ENCODE measurements at regions not wholly inside any gene's neighbourhood (a gene's known extent, or its start where the extent isn't known, plus 50 kb on each side); places are given as distances from the start of the nearest gene placed in this dataset.

DNA sequence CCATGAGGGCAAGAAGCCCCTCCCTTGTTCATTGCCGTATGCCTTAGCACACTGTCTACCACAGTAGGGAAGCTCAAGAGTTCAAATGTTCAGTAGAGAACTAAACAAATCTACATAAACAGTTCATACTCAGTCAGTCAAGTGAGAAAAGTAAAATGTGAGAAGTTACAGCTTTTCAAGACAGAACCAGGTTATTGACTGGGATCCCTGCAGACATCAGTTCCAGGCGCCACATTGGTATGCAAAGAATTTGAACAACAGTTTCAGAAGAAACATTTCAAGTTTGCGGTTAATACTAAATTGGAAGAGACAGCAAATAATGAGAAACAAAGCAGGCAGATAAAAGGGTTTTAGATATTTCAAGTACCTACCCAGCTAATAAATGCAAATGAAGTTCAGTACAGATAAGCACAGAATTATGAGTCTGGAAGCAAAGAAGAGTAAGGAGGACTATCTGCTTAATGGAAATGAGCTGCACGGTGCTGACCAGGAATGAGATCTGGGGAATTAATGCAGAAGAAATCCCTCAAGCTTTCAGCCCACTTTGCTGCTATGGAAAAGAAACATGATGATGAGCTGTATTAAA, 246.2 kb downstream of the HACE1 start:
- intact Hi-C loops (cut with DNase I) = no loop called here
- TF ChIP-seq, protein P1, sequence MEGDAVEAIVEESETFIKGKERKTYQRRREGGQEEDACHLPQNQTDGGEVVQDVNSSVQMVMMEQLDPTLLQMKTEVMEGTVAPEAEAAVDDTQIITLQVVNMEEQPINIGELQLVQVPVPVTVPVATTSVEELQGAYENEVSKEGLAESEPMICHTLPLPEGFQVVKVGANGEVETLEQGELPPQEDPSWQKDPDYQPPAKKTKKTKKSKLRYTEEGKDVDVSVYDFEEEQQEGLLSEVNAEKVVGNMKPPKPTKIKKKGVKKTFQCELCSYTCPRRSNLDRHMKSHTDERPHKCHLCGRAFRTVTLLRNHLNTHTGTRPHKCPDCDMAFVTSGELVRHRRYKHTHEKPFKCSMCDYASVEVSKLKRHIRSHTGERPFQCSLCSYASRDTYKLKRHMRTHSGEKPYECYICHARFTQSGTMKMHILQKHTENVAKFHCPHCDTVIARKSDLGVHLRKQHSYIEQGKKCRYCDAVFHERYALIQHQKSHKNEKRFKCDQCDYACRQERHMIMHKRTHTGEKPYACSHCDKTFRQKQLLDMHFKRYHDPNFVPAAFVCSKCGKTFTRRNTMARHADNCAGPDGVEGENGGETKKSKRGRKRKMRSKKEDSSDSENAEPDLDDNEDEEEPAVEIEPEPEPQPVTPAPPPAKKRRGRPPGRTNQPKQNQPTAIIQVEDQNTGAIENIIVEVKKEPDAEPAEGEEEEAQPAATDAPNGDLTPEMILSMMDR (IDR thresholded peaks at IDR 0.05; ENCODE audit: borderline replicate concordance, extremely low read depth, insufficient read depth) = no peak
- Histone ChIP-seq H3K9ac (ENCODE audit: low read length in 3 of 3) (no peak overlapping the region), H3K4me3 (ENCODE audit: low read length in 3 of 3) (no peak overlapping the region), H3K27ac (ENCODE audit: low read depth in 2 of 2, low read length in 2 of 2) (no peak overlapping the region), H3K27me3 (ENCODE audit: control insufficient read depth, insufficient read depth, low read length) (no peaks in the 10 kb centered on the region), H3K36me3 (ENCODE audit: control insufficient read depth in 2 of 3, insufficient read depth in 3 of 3, low read length in 3 of 3) (no peaks in the 10 kb centered on the region), H3K4me1 (ENCODE audit: control insufficient read depth in 2 of 3, insufficient read depth in 2 of 3, low read depth in 1 of 3, low read length in 3 of 3) (no peaks in the 10 kb centered on the region), H3K9me3 (ENCODE audit: control insufficient read depth in 2 of 3, insufficient read depth in 1 of 3, low read length in 3 of 3) (no peaks in the 10 kb centered on the region)
- DNase-seq (peak in 1 of 5 donors; percentile 28), FAIRE-seq (no peak)

- no peak for FAIRE-seq
- intact Hi-C loops (cut with DNase I) = no loop called here
- no peaks in the 10 kb centered on the region for H3K27me3 ChIP-seq (ENCODE audit: control insufficient read depth, insufficient read depth, low read length)
These were observed 247.2 kb downstream of the HACE1 start for GRCh38 chr6:104612541-104612940.

DNA sequence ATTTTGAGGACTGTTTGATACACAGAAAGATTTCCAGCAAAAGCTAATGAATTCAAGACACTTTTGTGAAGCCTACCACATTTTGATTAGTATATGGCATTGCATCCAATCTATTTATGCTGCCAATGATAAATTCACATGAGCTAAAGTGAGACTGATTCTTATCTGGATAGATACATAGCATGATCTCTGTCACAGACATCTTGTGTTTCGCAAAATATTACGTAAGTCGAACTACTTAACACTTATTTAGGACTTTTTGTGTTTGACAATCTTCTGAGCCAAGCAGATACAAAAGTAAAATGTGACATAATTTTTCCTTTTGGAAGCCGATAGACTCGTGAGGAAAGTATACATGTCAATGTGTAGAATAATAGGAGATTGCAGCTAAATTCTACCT, 251.6 kb downstream of the HACE1 start:
- Histone ChIP-seq H3K36me3 (ENCODE audit: control insufficient read depth in 2 of 3, insufficient read depth in 3 of 3, low read length in 3 of 3) (no peaks in the 10 kb centered on the region), H3K27me3 (ENCODE audit: control insufficient read depth, insufficient read depth, low read length) (no peaks in the 10 kb centered on the region), H3K4me3 (ENCODE audit: low read length in 3 of 3) (no peak overlapping the region), H3K9me3 (ENCODE audit: control insufficient read depth in 2 of 3, insufficient read depth in 1 of 3, low read length in 3 of 3) (no peaks in the 10 kb centered on the region), H3K9ac (ENCODE audit: low read length in 3 of 3) (no peak overlapping the region), H3K27ac (ENCODE audit: low read depth in 2 of 2, low read length in 2 of 2) (no peak overlapping the region), H3K4me1 (ENCODE audit: control insufficient read depth in 2 of 3, insufficient read depth in 2 of 3, low read depth in 1 of 3, low read length in 3 of 3) (no peaks in the 10 kb centered on the region)
- FAIRE-seq (no peak), DNase-seq (no peak)
- TF ChIP-seq, protein P1 (IDR thresholded peaks at IDR 0.05; ENCODE audit: borderline replicate concordance, extremely low read depth, insufficient read depth) = no peak
- intact Hi-C loops (cut with DNase I) = no loop called here

More at GRCh38 chr6:104612541-104612940, 247.2 kb downstream of the HACE1 start:
- Histone ChIP-seq H3K4me1 (ENCODE audit: control insufficient read depth in 2 of 3, insufficient read depth in 2 of 3, low read depth in 1 of 3, low read length in 3 of 3) (no peaks in the 10 kb centered on the region), H3K27ac (ENCODE audit: low read depth in 2 of 2, low read length in 2 of 2) (no peak overlapping the region), H3K9me3 (ENCODE audit: control insufficient read depth in 2 of 3, insufficient read depth in 1 of 3, low read length in 3 of 3) (no peaks in the 10 kb centered on the region), H3K9ac (ENCODE audit: low read length in 3 of 3) (no peak overlapping the region), H3K4me3 (ENCODE audit: low read length in 3 of 3) (no peak overlapping the region), H3K36me3 (ENCODE audit: control insufficient read depth in 2 of 3, insufficient read depth in 3 of 3, low read length in 3 of 3) (no peaks in the 10 kb centered on the region)
- TF ChIP-seq, protein P1 (IDR thresholded peaks at IDR 0.05; ENCODE audit: borderline replicate concordance, extremely low read depth, insufficient read depth) = no peak
- DNase-seq = no peak

- Histone ChIP-seq H3K27me3 (ENCODE audit: control insufficient read depth, insufficient read depth, low read length) (no peaks in the 10 kb centered on the region), H3K27ac (ENCODE audit: low read depth in 2 of 2, low read length in 2 of 2) (no peak overlapping the region), H3K4me3 (ENCODE audit: low read length in 3 of 3) (no peak overlapping the region), H3K9me3 (ENCODE audit: control insufficient read depth in 2 of 3, insufficient read depth in 1 of 3, low read length in 3 of 3) (no peaks in the 10 kb centered on the region), H3K36me3 (ENCODE audit: control insufficient read depth in 2 of 3, insufficient read depth in 3 of 3, low read length in 3 of 3) (no peaks in the 10 kb centered on the region), H3K9ac (ENCODE audit: low read length in 3 of 3) (no peak overlapping the region), H3K4me1 (ENCODE audit: control insufficient read depth in 2 of 3, insufficient read depth in 2 of 3, low read depth in 1 of 3, low read length in 3 of 3) (no peaks in the 10 kb centered on the region)
- DNase-seq (no peak), FAIRE-seq (no peak)
- intact Hi-C loops (cut with DNase I) = no loop called here
- TF ChIP-seq, protein P1 (IDR thresholded peaks at IDR 0.05; ENCODE audit: borderline replicate concordance, extremely low read depth, insufficient read depth) = no peak
These were observed 252.2 kb downstream of the HACE1 start for GRCh38 chr6:104607501-104607900.
